ENCODE measurements at regions not wholly inside any gene's neighbourhood (a gene's known extent, or its start where the extent isn't known, plus 50 kb on each side); places are given as distances from the start of the nearest gene placed in this dataset.

DNA sequence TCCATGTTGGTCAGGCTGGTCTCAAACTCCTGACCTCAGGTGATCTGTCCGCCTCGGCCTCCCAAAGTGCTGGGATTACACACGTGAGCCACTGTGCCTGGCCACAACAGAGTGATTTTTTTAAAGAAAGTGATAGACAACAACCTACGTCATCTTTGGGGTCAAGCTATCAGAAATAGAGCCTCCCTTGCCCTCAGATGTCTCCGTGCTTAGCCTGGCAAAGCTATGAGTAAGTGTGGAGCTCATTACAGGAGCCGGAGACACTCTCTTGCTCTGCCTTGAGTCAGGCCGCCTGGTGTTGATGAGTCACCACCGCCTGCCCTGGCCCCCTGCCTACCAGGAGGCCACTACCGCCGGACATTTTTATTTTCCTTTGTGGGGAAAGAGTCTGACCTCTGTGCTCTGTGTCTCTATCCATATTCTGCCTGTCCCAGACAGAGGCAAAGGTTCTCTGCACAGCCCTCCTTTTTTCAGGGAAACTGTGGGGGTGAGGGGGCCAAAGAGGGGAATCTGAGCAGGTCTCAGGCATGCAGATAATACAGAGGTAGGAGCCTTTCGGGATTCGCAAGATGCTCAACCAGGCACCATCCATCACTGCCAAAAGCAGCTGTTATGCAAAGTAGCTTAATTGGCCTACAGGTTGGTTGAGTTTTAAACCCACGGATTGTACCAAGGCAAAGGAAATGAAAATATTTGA, 123.7 kb upstream of the CPEB4 start:
- Mint-ChIP-seq H3K27me3 (ENCODE audit: low read depth) (peaks cover 19% of the 10 kb centered on the region), H3K9me3 (no peaks in the 10 kb centered on the region), H3K4me1 (peaks cover 16 to 22% of the 10 kb centered on the region in 2 experiments), H3K36me3 (ENCODE audit: insufficient read depth in 1 of 3, low read depth in 3 of 3) (no peaks in the 10 kb centered on the region), H3K27ac (peak overlapping the region in 1 of 3 experiments; percentile 89; a peak in 3 of 7 replicates), H3K4me3 (peak overlapping the region in 1 of 2 experiments; percentile 21; a peak in 1 of 5 replicates)
- Histone ChIP-seq H4K91ac (ENCODE audit: insufficient read length, low read depth, low read length) (no peak overlapping the region), H2BK5ac (ENCODE audit: insufficient read length, low read length) (no peak overlapping the region), H3K4ac (ENCODE audit: low read depth, low read length) (no peak overlapping the region), H2BK15ac (ENCODE audit: low read depth, low read length) (no peak overlapping the region), H2AFZ (ENCODE audit: low read length) (no peak overlapping the region), H3K56ac (ENCODE audit: insufficient read length, low read depth, low read length) (no peak overlapping the region), H3K9me3 (ENCODE audit: control insufficient read depth, low read depth, low read length) (no peaks in the 10 kb centered on the region), H2BK120ac (ENCODE audit: low read depth, low read length, poor library complexity, severe bottlenecking) (no peak overlapping the region), H3K27me3 (ENCODE audit: insufficient read depth, low read length) (no peaks in the 10 kb centered on the region; the same call in 1 of the 2 replicates), H3K9ac (ENCODE audit: extremely low read depth, insufficient read length, low read length) (no peak overlapping the region), H3K18ac (ENCODE audit: insufficient read length, low read depth, low read length) (peak overlapping the region; percentile 72), H3K4me2 (ENCODE audit: insufficient read depth, insufficient read length, low read length) (no peak overlapping the region), H3K27ac (ENCODE audit: insufficient read length, low read depth, low read length) (no peak overlapping the region), H4K5ac (ENCODE audit: insufficient read length, low read depth, low read length) (no peak overlapping the region), H3K23ac (ENCODE audit: insufficient read length, low read depth, low read length) (no peak overlapping the region), H4K8ac (replicated peaks; ENCODE audit: insufficient read length, low read depth, low read length) (no peak overlapping the region), H3K4me1 (ENCODE audit: insufficient read depth, low read length) (peaks cover 2% of the 10 kb centered on the region; the same call in 1 of the 2 replicates), H3T11ph (ENCODE audit: low read length) (no peak overlapping the region), H2AK5ac (ENCODE audit: insufficient read length, low read length) (no peak overlapping the region), H2BK12ac (ENCODE audit: insufficient read length, low read depth, low read length) (no peak overlapping the region), H2BK20ac (ENCODE audit: low read depth, low read length, poor library complexity, severe bottlenecking) (no peak overlapping the region), H3K14ac (ENCODE audit: insufficient read depth, low read length) (peak overlapping the region; percentile 43; the same call in 1 of the 2 replicates), H4K20me1 (ENCODE audit: control insufficient read depth, insufficient read depth, insufficient read length) (no peaks in the 10 kb centered on the region), H3K23me2 (ENCODE audit: insufficient read length, low read depth, low read length, poor library complexity, severe bottlenecking) (no peaks in the 10 kb centered on the region), H3K79me2 (ENCODE audit: insufficient read depth, low read length) (no peaks in the 10 kb centered on the region), H3K79me1 (ENCODE audit: insufficient read depth, low read depth, low read length, poor library complexity, severe bottlenecking) (no peaks in the 10 kb centered on the region)
- WGBS (ENCODE audit: extremely low coverage, insufficient read length, low lambda C conversion rate), result no CpG with 5 or more reads among the region's 13 CpGs
- TF ChIP-seq, protein P1, sequence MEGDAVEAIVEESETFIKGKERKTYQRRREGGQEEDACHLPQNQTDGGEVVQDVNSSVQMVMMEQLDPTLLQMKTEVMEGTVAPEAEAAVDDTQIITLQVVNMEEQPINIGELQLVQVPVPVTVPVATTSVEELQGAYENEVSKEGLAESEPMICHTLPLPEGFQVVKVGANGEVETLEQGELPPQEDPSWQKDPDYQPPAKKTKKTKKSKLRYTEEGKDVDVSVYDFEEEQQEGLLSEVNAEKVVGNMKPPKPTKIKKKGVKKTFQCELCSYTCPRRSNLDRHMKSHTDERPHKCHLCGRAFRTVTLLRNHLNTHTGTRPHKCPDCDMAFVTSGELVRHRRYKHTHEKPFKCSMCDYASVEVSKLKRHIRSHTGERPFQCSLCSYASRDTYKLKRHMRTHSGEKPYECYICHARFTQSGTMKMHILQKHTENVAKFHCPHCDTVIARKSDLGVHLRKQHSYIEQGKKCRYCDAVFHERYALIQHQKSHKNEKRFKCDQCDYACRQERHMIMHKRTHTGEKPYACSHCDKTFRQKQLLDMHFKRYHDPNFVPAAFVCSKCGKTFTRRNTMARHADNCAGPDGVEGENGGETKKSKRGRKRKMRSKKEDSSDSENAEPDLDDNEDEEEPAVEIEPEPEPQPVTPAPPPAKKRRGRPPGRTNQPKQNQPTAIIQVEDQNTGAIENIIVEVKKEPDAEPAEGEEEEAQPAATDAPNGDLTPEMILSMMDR (conservative IDR thresholded peaks at IDR 0.05), result peak; percentile 15; the same call in 1 of the 3 replicates
- DNase-seq, result peak; percentile 70

Data from H9 (cell line).